CD4-positive, alpha-beta T cell treated with Interleukin-1 beta for 1 hour (primary cell): ENCODE measurements at regions not wholly inside any gene's neighbourhood (a gene's known extent, or its start where the extent isn't known, plus 50 kb on each side); places are given as distances from the start of the nearest gene placed in this dataset.

Experiments used
- DNase-seq, 2 donors: peaks; one replicate each; pipeline ENCODE4 v3.0.0-alpha.2; 2020 to 2022

DNA sequence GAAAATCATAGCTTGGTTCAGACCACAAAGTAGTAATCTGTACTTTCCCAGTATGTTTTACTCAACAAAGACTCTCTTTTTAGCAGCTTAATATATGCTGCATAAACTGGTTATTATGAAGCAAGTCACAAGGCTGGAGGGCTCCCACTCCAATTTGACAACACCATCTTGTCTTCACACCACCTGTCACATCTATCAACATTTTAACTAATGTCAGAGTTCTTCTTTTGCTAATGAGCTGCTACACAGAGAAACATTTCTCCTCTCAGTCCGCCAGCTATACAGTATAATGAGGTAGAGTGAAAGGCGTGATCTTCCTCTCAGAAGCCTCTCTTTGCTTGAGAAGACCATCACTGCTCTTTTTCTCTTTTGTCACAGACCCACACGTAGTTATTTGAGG is 230.1 kb downstream of the BARHL2 start:
- DNase-seq: no peak

DNA sequence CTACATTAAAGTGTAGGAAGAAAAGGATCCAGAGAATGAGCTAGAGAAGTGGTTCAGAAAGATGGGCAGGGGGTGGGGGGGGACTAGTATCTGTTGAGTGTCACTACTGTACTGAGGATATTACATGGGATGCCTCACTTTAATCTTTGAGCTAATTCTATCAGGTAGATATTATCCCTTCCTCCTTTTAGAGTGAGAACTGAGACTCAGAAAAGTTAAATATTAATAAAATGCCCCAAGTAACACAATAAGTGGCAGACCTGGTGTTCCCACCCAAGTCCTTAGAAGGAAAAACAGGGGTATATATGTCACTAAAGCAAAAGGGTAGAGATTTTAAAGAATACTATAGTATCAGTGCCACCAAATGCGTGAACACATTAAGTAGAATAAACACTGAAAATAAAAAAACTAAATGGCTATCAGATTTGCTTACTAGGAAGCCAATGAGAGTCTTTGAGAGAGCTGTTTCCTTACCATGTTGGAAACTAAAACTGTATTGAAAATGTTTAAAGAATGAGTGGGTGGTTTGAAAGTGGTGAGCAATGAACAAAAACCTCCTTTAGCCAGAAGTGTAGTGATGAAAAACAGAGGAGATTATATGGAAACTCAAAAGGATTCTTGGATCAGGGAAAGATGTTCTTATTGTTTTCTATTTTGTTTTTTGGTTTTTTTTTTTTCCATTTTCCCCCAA is 230.8 kb downstream of the BARHL2 start:
- DNase-seq: no peak

DNA sequence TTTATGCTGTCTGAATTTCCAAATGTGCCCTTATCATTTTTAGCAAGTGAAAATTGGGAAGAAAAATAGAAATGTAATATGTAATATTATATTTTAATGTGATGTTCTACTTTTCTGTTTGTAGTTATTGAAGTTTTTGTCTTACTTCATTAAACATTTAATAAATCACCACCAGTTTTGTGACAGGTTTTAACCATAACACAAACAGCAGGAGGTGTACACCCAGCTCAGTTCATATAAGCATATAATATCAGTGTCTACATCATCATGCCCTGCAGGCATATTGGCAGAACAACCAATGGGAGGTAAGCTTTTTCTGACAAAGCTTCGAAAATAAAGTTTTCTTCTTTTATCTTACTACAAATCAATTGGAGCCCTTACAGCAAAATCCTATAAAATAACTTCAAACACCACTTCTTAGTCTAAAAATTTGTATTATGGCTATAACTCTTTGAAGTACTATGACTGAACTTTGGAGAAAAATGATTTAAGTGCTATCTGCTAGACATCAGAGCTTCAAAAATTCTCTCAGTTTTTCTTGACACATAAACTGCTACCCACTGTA is 236.7 kb downstream of the BARHL2 start:
- no peak for DNase-seq

DNA sequence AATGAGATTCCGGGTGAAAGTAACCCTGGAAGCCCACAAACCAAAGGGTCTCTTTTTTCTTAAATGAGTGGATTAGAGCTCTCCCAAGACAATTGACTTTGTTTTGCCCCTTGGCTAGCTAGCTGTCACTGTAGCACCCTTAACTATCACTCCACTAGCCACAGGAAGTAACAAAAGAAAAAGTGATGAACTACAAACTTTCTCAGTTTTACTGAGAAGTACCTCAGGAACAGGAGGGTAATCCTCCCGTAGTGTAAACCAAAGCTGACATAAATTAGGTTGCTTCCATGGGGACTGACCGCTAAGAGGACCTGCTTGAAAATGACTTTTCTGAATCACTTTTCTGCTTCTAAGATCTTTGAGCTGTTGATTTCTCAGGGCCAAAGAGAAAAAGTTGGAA is 240.1 kb downstream of the BARHL2 start:
- DNase-seq: no peak

DNA sequence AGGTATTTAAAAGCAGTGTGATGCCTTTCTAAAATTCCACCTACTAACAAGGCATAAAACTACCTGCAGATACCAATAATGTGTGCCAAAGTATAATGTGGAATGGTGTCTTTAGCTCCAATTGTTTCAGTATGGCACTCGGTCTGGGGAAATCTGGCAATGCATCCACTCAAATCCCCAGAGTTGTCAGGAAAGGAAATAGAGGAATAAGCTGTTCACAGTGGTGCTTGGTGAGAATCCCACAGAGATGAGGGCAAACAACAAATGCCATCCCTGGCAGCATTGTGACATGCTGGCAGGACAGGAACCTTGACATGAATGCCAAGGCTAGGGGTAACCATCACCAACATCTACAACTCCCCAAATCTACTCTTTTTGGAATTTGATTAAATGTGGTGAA is 240.7 kb downstream of the BARHL2 start:
- DNase-seq: no peak

DNA sequence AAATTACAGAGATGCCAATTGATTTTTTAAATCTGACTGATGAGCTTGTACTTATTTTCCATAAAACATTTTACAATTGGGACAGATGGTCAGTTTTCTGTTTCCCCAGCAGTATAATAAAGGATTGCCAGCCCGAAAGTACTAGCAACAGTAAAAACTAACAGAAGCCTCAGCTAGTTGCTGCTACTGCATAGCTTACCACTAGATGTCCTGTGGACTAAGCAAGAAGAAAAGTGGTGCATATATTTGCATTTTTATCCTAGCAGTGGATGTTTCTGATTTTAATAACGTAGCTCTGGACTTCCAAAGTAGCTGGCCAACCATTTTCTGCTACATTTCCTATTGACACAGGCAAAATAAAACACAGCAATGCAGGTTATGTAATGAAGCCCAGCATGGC is 241.5 kb downstream of the BARHL2 start:
- DNase-seq: no peak

DNA sequence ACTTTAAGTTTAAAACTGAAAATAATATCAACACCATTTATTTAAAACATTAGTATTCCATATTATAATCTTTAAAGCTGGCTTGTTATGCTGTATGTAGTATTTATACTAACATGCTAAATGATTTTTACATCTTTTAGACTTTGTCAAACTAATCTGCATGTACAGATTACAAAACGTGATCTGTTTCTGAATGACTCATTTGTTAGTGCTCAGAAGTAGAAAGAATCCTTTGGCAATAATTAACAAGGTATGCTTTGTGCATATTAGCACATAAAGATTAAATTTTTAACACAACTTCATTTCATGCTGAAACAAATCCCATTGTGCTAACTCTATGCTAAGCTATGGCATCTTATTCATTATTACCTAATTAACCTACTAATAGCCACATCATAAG is 242.4 kb downstream of the BARHL2 start:
- DNase-seq: no peak

DNA sequence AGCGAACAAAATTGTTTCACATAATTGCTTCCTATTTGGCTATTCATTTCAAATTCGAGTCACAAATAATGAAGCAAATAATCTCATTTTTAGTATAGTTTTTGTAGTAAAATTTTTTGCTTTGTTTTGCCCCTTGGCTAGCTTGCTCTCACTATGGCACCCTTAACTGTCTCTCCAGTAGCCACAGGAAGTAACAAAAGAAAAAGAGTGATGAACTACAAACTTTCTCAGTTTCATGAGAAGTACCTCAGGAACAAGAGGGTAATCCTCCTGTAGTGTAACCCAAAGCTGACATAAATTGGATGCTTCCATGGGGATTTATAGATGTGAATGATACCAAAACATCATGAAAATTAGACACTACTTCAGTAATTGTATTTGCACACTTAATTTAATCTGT is 242.9 kb downstream of the BARHL2 start:
- DNase-seq: no peak

DNA sequence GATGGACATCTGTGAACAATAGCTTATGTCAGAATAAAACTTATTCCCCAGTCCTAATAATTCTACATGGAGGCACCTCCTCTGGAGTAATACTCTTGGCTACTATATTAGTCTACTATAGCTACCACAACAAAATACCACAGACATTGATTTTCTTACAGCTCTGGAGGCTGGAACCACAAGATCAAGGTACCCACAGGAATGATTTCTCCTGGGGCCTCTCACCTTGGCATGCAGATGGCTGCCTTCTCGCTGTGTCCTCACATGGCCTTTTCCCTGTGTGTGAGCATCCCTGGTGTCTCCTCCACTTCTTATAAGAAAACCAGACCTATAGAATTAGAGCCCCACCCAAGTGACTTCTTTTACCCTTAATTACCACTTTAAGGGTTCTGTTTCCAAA is 244.3 kb downstream of the BARHL2 start:
- DNase-seq: no peak

DNA sequence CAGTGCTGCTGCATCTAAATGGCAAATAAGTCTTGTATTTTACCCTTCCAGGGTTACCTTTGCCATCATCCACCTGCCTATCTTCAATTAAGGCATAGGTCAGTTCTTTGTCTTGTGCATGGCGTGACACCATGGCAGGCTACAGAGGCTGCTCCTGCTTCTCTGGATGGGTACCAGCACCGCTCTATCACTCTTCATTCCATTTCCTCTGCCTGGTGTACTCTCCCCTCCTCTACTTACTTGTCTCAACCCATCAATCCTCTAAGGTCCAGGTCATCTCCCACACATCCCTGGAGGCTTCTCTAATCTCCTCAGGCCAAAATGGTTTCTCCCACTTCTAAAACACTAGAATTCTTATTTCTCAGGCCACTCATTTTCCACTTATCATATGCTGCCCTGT is 257.5 kb downstream of the BARHL2 start:
- DNase-seq: no peak

DNA sequence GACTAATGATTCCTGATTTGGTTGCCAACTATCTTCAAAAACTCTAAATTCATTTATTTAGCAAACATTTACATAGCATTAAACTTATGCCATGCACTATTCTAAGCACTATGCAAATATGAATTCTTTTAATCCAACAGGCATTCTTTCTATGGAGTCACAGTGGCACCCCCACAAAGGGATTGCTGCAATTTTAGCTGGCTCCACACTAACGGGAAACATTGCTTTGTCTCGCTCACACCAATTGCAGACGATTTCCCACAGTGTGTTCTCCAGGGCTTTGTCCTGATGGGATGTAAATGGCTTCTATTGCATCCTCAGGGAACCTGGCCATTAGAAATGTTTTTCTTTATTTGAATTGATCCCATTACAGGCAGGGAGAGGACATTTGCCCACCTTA is 259.1 kb downstream of the BARHL2 start:
- DNase-seq: no peak

DNA sequence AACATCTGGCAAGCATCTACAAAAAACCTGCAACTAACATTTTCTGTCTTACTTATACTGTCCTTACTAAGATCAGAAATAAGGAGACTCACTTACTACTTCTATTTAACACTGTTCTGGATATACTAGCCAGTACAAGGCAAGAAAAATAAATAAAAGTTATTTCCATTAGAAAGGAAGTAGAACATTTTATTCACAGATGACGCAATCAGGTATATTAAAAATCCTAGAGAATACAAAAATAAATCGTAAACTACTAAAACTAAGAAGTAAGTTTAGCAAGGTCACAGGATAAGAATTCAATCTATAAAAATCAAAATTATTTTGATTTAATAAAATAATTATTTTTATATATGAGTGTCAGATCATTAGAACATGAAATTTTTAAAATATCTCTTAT is 264.6 kb downstream of the BARHL2 start:
- DNase-seq: no peak

DNA sequence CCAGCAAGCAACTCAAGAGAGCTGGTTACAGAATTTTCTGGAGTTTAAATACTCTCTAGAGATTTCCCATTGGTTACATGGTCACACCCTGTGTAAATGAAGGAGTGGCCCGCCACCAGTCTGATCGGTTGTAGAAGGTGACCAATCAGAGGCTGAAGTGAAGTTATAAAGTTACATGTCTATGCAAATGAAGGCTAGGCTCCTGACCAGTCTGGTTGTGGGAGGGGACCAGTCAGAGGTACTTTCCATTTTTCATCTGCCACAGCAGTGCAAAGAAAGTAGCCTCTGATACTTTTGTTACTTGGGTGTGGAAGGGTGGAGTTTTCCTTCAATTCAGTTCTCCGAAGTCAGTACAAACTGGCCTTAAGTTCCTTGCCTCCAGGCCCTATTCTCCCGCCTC is 273.7 kb downstream of the BARHL2 start:
- no peak for DNase-seq

DNA sequence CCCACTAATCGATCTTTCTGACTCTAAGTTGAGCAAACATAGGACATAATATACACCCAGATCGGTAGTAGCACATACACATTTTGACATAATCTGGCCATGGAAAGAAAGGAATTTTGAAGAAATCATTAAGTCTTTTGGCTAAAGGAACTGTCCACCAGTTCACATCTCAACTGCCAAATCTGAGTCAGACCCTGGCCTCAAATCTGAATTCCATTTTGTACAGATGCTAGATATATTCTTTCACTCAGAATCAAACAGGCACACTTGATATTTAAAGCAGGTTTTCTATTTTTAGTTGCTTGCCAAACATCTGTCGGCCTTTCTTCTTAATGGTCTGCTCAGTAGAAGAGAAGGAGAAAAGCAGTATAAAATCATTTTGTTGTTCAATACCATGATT is 281.8 kb downstream of the BARHL2 start:
- DNase-seq: no peak

DNA sequence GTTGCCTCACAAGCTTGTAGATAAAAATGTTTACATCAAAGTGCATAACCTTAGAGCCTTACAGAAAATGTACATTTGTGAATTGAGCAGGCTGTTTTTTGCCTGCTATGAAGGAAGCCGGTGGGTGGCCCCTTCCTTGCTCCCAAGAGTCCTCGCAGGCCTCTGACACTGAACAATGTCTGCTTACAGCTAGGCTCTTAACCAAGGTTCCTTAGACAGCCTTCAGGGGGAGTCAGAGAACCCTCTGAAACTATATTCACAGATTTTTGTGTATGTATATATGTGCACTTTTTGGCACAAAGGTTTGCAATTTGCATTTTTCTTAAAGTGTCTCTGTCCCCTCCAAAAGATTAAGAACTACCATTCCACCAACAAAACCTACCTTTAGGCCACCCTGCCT is 282.6 kb downstream of the BARHL2 start:
- no peak for DNase-seq

DNA sequence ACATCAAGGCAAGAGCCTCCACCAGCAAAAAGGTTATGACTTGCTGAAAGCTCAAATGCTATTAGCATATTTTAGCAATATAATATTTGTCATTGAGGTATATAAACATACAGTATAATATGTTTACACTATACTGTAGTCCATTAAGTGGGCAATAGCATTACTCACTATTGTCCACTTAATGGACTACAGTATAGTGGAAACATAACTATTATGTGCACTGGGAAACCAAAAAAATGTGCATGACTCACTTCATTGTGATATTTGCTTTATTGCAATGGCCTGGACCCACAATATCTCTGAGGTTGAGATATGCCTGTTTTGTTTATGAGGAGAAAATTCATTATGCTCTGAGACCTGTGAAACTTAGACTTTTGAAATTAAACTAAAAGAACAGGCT is 300.0 kb downstream of the BARHL2 start:
- DNase-seq: no peak

DNA sequence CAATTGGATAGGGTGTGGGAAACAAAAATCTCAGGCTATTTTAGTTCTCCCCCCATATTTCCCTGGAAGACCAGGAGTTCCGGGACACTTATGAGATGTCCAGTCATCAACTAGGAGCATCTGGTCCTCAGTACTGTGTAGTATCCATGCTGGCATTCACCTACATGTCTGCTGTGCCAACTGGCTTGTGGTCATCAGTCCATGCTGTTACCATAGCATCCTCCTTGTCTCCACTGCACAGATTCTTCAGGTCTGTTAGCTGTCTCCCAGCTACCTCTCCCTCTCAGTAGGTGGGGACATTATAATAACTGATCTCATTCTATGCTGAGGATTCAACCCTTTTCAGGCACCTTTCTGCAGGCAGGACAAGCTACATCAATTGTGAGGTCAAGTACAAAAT is 302.9 kb downstream of the BARHL2 start:
- no peak for DNase-seq

DNA sequence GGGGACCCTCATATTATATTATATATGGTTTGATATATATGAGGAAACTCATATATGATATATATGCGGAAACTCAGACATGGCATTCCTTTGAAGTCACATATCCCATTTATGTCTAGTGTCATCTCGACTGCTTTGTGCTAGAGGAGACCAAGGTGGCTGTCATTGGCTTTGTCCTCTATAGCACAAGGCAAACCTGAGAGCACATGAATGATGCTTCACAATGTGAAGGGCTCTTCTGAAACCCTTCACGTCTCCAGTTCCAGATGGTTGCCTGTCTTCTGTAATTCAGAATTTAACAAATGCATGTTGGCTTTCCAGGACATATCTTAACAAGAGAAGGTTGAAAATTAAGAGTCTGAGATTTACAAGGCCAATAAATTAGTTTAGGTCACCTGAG is 303.6 kb downstream of the BARHL2 start:
- no peak for DNase-seq

DNA sequence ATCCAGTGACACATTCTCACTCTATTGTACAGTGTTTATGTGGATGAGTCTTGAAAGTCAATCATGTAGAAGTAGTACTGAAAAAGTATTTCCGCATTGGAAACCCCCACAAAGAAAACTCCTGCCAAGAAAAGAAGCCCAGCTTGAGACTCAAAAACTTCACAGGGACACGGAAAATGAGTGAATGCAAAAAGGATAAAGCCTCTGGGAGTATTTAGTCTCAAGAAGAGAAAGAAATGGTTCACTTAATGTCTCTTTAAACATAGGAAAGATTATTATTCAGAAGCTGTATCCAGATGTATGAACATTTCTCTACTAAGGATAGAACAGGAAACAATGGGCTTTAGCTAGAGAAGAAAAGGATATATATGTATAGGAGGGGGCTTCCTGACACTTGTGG is 304.5 kb downstream of the BARHL2 start:
- DNase-seq: no peak

DNA sequence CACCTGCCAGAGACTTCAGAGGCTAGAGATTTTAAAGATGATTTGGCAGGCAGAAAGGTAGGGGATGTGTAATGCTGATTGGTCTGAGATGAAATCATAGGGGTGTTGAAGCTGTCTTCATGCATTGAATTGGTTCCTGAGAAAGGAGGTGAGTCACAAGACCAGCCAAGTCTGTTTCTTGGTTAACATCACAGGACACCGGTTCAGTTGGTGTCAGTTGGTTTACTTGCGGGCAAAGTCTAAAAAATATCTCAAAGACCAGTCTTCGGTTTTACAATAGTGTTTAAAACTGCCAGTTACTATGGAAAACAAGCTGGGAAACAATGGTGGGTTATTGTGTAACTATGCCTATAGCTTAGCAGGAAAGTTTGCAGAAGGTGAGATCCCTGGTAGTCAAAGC is 305.9 kb downstream of the BARHL2 start:
- no peak for DNase-seq

DNA sequence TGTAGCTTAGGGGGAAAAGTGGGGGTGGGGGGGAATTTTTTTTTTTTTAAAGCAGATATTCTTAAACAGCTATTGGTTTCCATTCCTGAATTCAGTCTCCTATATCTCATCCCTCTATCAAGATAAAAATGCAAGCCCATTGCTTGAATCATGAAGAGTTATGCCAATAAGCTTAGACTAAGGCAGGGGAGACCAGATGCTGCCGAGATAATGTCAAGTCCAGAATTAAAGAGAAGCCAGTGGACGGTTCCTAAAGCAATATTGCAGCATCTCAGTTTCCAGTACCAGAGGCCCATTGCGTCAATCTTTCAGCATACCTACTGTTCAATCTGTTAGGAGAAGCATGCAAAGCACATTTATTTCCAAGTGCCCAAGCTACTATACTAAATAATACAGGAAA is 309.4 kb downstream of the BARHL2 start:
- no peak for DNase-seq

DNA sequence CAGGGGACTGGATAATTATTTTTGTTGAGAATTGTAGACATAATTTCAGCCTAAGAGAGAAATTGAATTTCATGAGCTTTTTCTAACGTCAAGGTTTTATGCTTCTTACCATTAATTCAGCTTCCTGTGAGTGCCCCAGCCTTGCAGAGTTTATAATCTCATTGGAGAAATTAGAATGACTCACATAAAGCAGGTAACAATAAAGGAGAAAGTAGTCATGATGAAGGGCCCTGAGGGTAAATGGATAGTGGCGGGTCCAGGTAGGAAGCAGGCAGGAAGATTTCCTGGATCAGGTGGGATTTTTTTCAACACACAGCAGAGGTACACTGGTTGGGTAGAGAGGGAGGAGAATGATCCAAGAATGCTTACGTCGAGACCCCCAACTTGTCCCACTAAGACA is 311.4 kb downstream of the BARHL2 start:
- DNase-seq: no peak

DNA sequence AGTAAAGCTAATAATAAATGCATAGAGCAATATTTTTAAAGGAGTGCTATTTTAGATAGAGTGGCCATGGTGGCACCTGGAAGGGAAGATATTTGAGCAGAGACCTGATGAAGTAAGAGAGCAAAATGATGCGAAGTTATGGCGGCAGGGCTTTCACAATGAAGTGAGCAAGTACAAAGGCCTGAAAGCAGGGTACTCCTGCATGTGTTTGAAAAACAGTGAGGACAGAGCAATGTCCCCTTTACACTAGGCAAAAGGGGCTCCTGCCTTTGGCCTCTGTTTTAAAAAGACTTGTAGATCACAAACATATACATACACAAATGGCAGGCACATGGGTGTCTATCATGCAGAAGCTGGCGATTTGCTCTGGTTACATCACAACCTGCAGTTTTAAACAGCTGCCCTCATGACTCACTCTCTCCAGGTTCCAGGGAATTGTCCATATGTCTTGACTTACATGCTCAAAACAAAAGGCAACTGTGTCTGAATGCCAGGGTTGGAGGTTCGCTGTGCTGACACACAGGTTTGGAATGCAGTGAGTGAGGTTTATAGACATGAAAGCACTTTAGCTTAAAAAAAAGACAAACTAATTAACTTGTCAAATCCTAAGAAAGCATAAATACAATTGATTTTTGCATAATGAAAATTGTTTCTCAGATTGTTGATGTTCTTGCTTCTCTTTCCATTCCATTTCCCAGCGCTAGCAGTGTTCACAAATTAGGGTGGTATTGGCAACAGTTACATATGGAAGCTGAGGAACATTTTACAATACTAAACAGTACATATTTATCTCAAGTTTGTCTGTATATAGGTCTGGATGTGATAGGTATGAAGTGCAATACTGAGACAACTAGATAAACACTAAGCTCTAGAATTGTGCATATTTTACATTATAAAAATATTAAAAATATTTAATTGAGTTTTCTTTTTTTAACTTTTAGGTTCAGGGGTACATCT is 313.9 kb downstream of the BARHL2 start:
- no peak for DNase-seq

DNA sequence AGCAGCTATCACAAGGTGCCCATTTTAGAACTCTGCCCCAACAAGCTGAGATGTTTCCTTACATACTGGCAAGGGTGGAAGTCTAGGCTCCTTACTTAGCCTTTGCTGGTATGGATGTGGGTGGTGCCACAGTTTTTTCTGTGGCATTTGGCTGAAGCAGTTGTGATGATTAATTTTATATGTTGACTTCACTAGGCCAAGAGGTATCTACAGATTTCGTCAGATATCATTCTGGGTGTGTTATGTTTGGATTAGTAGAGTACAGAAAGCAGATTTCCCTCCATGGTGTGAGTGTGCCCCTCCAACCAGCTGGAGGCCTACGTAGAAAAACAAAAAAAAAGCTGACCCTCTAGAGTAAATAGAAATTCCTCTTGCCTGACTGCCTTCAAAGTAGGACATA is 317.0 kb downstream of the BARHL2 start:
- DNase-seq: no peak
